Suprapubic skin (tissue), 4 donors: ENCODE measurements at regions not wholly inside any gene's neighbourhood (a gene's known extent, or its start where the extent isn't known, plus 50 kb on each side); places are given as distances from the start of the nearest gene placed in this dataset.

Source experiments
- DNase-seq, 2 donors: peaks; one replicate each; pipeline ENCODE4 v3.0.0-alpha.2; 2019; ENCODE audit warnings: low spot score in 2 of 2
- H3K27ac ChIP-seq: fragments of 200-600 bp; sonication (generic); one replicate; pipeline ENCODE4 v1.5.1; 2019
- H3K27me3 ChIP-seq: fragments of 200-600 bp; sonication (generic); one replicate; pipeline ENCODE4 v1.5.1; 2019
- H3K36me3 ChIP-seq: fragments of 200-600 bp; sonication (generic); one replicate; pipeline ENCODE4 v1.5.1; 2019
- H3K4me1 ChIP-seq: fragments of 200-600 bp; sonication (generic); one replicate; pipeline ENCODE4 v1.5.1; 2019
- H3K4me3 ChIP-seq: fragments of 200-600 bp; sonication (generic); one replicate; pipeline ENCODE4 v1.5.1; 2019; ENCODE audit warnings: mild to moderate bottlenecking
- H3K9me3 ChIP-seq: fragments of 200-600 bp; sonication (generic); one replicate; pipeline ENCODE4 v1.5.1; 2019
- CTCF ChIP-seq, 2 donors: fragments of 200-600 bp in 1 of 2; fragments of 450-650 bp in 1 of 2; sonication (generic) in 1 of 2; IDR thresholded peaks; one replicate each; pipeline ENCODE4 v1.5.1; 2016 to 2019; ENCODE audit warnings: antibody characterized with exemption in 2 of 2, mild to moderate bottlenecking in 1 of 2, moderate library complexity in 1 of 2
- EP300 ChIP-seq: sonication (generic); formaldehyde crosslinking; IDR thresholded peaks from one replicate; pipeline ENCODE4 v1.6.1; 2017; ENCODE audit warnings: antibody characterized with exemption
- POLR2A ChIP-seq, 2 donors: fragments of 450-650 bp; IDR thresholded peaks; one replicate each; pipeline ENCODE4 v1.6.1; 2017; ENCODE audit warnings: antibody characterized with exemption in 2 of 2, mild to moderate bottlenecking in 2 of 2, moderate library complexity in 2 of 2
- POLR2AphosphoS5 ChIP-seq, 3 donors: sonication (generic); formaldehyde crosslinking; IDR thresholded peaks; one replicate each; pipeline ENCODE4 v1.6.1; 2017; ENCODE audit warnings: antibody characterized with exemption in 3 of 3
- WGBS: methylation state at CpG from one replicate; pipeline ENCODE4 v1.1.5; 2018; 5-methylcytosine and 5-hydroxymethylcytosine counted together

- no peak for TF ChIP-seq POLR2A (IDR thresholded peaks at IDR 0.05)
- no peak for TF ChIP-seq POLR2AphosphoS5 (IDR thresholded peaks at IDR 0.05)
- TF ChIP-seq EP300: no peak
- TF ChIP-seq CTCF (IDR thresholded peaks at IDR 0.05): no peak
- H3K27me3 ChIP-seq: no peaks in the 10 kb centered on the region
These were observed 1363.4 kb upstream of the CELF2 start for GRCh38 chr10:9654261-9654660.

GRCh38 chr10:9656386-9656785 lies 1361.3 kb upstream of the CELF2 start:
- Histone ChIP-seq H3K27ac (no peak overlapping the region), H3K4me3 (no peak overlapping the region), H3K4me1 (no peaks in the 10 kb centered on the region), H3K27me3 (no peaks in the 10 kb centered on the region), H3K36me3 (no peaks in the 10 kb centered on the region), H3K9me3 (no peaks in the 10 kb centered on the region)
- DNase-seq: no peak
- TF ChIP-seq EP300: no peak
- TF ChIP-seq POLR2A (IDR thresholded peaks at IDR 0.05): no peak
- TF ChIP-seq POLR2AphosphoS5 (IDR thresholded peaks at IDR 0.05): no peak
- no peak for TF ChIP-seq CTCF (IDR thresholded peaks at IDR 0.05)

More at GRCh38 chr10:9654261-9654660, 1363.4 kb upstream of the CELF2 start:
- Histone ChIP-seq H3K27ac (no peak overlapping the region), H3K9me3 (no peaks in the 10 kb centered on the region), H3K4me1 (no peaks in the 10 kb centered on the region), H3K4me3 (no peak overlapping the region), H3K36me3 (no peaks in the 10 kb centered on the region)
- DNase-seq: no peak
- 89% methylated on average over 3 of the region's 3 CpGs for WGBS

GRCh38 chr10:9656996-9657395 lies 1360.7 kb upstream of the CELF2 start:
- WGBS: 56% methylated on average over 1 of the region's 1 CpG
- Histone ChIP-seq H3K4me1 (no peaks in the 10 kb centered on the region), H3K4me3 (no peak overlapping the region), H3K27me3 (no peaks in the 10 kb centered on the region), H3K36me3 (no peaks in the 10 kb centered on the region), H3K27ac (no peak overlapping the region), H3K9me3 (no peaks in the 10 kb centered on the region)
- no peak for DNase-seq
- no peak for TF ChIP-seq POLR2AphosphoS5 (IDR thresholded peaks at IDR 0.05)
- TF ChIP-seq POLR2A (IDR thresholded peaks at IDR 0.05): no peak
- no peak for TF ChIP-seq CTCF (IDR thresholded peaks at IDR 0.05)
- no peak for TF ChIP-seq EP300

GRCh38 chr10:9657530-9657929 lies 1360.1 kb upstream of the CELF2 start:
- Histone ChIP-seq H3K4me1 (no peaks in the 10 kb centered on the region), H3K4me3 (no peak overlapping the region), H3K27me3 (no peaks in the 10 kb centered on the region), H3K27ac (no peak overlapping the region), H3K9me3 (no peaks in the 10 kb centered on the region), H3K36me3 (no peaks in the 10 kb centered on the region)
- TF ChIP-seq EP300 (no peak), CTCF (IDR thresholded peaks at IDR 0.05) (no peak), POLR2AphosphoS5 (IDR thresholded peaks at IDR 0.05) (no peak), POLR2A (IDR thresholded peaks at IDR 0.05) (no peak)
- 57% methylated on average over 2 of the region's 2 CpGs for WGBS
- no peak for DNase-seq

GRCh38 chr10:9668411-9668810 lies 1349.3 kb upstream of the CELF2 start:
- 90% methylated on average over 3 of the region's 3 CpGs for WGBS
- Histone ChIP-seq H3K36me3 (no peaks in the 10 kb centered on the region), H3K27ac (no peak overlapping the region), H3K4me1 (no peaks in the 10 kb centered on the region), H3K27me3 (no peaks in the 10 kb centered on the region), H3K9me3 (no peaks in the 10 kb centered on the region), H3K4me3 (no peak overlapping the region)
- DNase-seq: no peak
- TF ChIP-seq POLR2A (IDR thresholded peaks at IDR 0.05): no peak
- no peak for TF ChIP-seq CTCF (IDR thresholded peaks at IDR 0.05)
- TF ChIP-seq EP300: no peak
- TF ChIP-seq POLR2AphosphoS5 (IDR thresholded peaks at IDR 0.05): no peak
